Testis (tissue), 2 donors: ENCODE measurements at regions not wholly inside any gene's neighbourhood (a gene's known extent, or its start where the extent isn't known, plus 50 kb on each side); places are given as distances from the start of the nearest gene placed in this dataset.

Source experiments
- POLR2A ChIP-seq: fragments of 450-650 bp; IDR thresholded peaks from one replicate; pipeline ENCODE4 v1.6.1; 2017; ENCODE audit warnings: antibody characterized with exemption, mild to moderate bottlenecking, moderate library complexity
- TF ChIP-seq, protein P1 (sequence below), 3 experiments: fragments of 450-650 bp in 2 of 3; fragments of 200-600 bp in 1 of 3; sonication (generic) in 1 of 3; IDR thresholded peaks; one replicate each; pipeline ENCODE4 v1.5.1; 2016 to 2019; ENCODE audit warnings: antibody characterized with exemption in 3 of 3, mild to moderate bottlenecking in 2 of 3, moderate library complexity in 1 of 3

DNA sequence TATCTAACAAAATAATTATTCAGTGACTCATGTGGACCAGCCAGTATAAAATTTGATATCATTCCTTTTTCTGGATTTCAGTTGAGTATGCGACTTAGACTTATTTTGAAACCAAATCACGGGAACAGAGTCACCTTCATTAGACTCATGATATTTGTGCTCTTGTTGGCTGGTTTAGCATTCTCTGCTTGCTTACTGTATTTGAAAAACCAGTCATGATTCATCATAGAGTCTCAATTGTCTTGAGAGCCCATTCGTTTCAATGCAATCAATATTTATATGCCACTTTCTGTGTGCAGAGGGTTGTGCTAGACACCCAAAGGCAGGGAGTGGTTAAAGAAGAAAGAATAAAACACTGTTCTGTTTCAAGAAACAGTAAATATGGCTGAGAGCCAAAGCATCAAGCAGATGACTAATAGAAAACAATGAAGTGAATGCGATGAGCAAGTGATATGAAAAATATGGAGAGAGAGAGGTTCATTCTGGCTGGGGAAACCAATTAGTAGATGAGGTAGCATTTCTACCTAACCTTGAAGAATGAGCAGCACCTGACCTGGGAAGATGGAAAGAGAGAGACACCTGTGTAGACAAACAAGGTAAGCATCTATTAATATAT lies 99.6 kb upstream of the MBNL2 start:
- TF ChIP-seq POLR2A = no peak
- TF ChIP-seq, protein P1, sequence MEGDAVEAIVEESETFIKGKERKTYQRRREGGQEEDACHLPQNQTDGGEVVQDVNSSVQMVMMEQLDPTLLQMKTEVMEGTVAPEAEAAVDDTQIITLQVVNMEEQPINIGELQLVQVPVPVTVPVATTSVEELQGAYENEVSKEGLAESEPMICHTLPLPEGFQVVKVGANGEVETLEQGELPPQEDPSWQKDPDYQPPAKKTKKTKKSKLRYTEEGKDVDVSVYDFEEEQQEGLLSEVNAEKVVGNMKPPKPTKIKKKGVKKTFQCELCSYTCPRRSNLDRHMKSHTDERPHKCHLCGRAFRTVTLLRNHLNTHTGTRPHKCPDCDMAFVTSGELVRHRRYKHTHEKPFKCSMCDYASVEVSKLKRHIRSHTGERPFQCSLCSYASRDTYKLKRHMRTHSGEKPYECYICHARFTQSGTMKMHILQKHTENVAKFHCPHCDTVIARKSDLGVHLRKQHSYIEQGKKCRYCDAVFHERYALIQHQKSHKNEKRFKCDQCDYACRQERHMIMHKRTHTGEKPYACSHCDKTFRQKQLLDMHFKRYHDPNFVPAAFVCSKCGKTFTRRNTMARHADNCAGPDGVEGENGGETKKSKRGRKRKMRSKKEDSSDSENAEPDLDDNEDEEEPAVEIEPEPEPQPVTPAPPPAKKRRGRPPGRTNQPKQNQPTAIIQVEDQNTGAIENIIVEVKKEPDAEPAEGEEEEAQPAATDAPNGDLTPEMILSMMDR (IDR thresholded peaks at IDR 0.05) = no peak
